GDM1 (cell line): ENCODE measurements at regions not wholly inside any gene's neighbourhood (a gene's known extent, or its start where the extent isn't known, plus 50 kb on each side); places are given as distances from the start of the nearest gene placed in this dataset.
"Not testable (repeated sequence)": the region's sequence is repeated elsewhere in the genome, so short reads cannot be mapped to it uniquely, and the experiment has no call there.

Experiments used
- DNase-seq: peaks from one replicate; lab custom pipeline; 2025; lab: John Stamatoyannopoulos, UW

DNA sequence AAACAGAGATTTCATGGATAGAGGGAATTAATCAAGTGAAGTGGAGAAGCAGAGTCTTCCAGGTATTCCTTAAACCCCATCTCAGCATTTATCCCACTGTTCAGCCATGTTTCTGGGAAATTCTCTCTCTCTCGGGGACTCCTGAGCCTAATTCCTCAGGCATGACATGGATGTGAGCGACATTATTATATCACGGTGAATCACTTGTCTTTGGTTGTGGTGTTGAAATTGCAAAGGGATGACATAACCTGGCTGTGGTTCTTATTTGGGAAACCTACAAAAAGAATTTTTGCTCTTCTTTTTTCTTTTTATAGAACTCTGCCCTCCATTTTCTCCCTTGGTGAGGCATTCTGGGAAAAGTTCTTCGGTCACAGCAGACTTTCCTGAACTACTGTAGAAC, 457.9 kb upstream of the PTGER4 start:
- DNase-seq = no peak

DNA sequence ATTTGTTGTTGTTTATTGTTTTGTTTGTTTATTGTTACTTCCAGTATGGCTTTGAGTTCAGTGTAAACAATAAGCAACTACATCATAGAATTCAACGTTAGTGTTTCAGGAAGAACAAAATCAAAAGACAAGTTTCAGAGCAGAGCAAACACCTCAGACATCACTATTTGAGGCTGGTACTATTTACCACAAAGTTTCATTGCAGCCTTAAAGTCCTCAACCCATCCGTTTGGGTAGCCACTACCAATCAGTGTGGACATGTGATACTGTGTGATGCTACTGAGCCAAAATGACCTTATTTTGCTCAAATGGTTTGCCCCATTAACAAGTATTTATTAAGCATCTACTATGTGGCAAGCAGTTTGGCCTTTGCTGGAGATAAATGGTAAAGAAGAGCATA, 458.5 kb upstream of the PTGER4 start:
- DNase-seq = no peak

DNA sequence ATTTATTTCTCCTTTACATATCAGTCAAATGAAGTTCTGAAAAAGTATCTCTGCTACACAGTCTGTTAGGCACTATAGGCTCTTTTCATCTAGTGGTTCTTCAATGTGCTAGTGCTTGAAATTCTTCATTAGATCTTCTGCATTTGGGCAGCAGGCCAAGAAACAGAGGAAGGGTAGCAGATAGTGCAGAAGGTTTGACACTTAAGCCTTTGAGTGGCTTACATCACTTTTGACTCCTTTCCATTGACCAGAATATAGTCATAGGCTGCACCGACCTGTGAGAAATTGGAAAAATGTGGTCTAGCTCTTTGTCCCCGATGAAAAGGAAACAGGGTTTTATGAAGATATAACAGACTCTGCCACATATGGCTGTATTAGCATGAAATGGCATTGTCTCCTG, 459.5 kb upstream of the PTGER4 start:
- DNase-seq = no peak

DNA sequence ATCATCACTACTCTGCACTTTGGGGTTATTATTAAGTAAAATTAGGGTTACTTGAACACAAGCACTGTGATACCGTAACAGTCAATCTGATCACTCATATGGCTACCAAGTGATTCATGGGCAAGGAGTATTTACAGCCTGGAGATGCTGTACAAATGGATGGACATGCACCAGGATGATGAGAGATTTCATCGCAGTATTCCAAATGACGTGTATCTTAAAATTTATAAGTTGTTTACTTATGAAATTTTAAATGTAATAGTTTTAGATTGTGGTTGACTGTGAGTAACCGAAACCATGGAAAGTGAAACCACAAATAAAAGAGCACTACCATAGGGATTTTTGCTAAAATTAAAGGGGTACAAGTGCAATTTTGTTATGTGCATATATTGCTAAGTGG, 462.2 kb upstream of the PTGER4 start:
- DNase-seq = no peak

DNA sequence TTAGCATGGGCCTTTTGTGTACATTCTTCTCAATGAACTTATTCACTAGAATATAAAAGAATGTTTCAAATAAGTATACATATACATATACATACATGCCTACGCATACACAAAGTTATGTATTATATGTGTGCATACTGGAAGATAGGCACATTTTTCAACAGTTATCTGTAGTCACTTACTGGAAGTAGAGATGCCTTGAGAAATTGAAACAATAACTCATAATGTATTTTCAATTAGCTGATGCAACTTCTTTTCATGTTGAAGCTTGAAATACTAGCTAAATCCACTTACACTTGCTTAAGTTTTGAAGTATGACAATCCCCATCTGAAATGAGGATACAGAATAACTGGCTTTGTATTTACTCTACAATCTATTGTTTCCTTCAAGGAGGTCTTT, 469.0 kb upstream of the PTGER4 start:
- DNase-seq = no peak

DNA sequence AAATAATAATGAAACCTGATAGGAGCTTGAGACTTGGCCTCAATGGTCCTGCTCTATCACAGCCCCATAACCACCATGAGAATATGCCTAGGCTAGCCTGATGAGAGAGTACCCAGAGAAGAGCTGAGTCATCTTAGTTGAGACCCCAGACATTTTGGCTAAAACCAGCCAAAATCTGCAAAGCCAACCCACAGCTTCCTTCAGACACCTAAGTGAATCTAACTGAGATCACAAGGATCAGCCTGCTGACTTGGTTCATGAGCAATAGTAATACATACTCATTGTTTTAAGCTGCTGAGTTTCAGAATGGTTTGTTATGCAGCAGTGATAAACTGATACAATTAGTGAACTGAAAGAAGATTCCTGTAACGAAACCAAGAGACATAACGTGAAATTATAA, 473.7 kb upstream of the PTGER4 start:
- DNase-seq = no peak

DNA sequence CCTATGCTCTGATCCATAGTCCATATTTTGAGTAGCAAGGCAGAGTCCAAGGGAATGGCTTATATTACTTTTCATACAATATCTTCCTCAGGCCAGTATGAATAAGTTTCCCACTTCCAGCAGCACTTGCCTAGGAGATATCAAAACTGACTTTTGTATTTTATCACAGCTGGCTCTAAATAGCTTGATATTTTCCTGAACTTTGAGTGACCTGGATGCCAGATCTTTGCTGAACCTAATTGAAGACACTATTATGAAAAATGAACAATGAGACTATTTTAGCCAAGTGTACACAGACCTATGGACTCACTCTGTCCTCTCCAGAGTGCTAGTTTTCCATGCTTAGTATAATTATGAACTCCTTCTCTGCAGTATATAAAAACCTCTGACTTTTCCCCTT, 475.6 kb upstream of the PTGER4 start:
- no peak for DNase-seq

DNA sequence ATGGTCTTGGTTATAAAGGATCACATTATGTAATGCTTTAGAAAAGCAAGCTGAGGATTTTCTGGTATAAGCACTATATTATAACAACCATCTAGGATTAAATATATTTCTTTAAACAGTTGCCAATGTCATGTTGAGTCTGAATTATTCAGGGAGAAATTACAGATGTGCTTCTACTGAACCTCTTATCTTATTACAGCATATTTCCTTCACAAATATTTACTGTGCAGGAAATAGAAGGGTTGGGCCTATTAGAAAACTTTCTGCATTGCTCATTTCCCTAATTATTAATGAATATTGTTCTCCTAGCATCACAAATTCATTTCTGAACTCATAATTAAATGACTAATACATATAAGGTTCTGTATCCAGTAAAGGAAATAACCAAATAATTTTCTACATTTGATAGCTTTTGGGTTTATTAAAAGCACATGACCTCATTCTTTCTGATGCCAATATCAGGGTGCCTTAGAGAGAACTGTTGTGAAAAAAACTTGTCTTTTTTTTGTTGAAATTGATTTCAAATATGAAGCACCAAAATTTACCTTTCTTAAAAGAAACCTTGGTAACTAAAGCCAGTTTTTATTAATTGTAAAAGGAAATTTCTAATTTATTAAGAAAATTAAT, 476.8 kb upstream of the PTGER4 start:
- no peak for DNase-seq

DNA sequence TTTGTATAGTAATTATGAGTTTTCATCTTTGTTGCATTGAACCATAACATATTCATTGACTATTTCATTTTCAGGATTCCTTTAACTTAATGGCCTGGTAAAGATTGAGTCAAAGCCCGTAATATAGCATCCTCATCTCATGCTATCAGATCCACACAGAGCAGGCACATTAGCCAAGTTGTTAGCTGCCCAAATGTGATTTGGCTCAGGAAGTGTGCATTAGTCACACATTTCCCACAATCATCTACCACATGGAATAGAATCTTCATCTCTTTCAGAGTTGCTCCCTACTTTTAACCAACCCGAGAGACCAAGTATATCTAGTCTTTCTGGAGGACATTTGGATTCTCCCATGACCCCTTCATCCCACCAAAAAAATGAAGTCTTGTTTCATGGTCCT, 481.0 kb upstream of the PTGER4 start:
- DNase-seq = no peak

DNA sequence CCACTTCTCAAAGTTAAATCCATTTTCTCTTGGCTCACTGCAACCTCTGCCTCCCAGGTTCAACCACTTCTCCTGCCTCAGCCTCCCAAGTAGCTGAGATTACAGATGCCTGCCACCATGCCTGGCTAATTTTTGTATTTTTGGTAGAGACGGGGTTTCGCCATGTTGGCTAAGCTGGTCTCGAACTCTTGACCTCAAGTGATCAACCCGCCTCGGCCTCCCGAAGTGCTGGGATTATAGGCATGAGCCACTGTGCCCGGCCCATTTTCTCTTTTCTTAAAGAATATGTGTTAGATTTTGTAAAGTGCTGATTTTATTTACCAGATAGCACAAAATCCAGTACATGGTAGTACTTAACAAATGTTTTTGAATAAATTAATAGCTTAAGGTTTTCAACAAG, 484.1 kb upstream of the PTGER4 start:
- not testable (repeated sequence) for DNase-seq

DNA sequence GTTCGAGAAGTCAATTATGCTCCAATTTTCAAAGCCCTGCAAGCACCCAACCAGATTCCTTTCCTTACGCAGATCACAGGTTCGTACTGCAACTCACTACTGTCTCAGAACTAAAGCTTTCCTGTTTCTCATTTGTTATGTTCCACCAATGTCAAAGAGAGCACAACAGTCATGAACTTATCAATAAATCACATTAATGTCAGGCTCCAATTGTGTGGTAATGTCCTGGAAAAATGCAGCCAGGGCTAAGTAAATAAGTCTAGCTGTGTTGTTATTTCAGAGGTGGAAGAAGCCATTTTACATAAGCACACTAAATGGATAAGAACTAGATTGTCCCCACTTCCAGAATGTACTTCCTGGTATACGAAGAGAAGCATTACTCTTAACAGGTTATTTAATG, 488.6 kb upstream of the PTGER4 start:
- DNase-seq = no peak

DNA sequence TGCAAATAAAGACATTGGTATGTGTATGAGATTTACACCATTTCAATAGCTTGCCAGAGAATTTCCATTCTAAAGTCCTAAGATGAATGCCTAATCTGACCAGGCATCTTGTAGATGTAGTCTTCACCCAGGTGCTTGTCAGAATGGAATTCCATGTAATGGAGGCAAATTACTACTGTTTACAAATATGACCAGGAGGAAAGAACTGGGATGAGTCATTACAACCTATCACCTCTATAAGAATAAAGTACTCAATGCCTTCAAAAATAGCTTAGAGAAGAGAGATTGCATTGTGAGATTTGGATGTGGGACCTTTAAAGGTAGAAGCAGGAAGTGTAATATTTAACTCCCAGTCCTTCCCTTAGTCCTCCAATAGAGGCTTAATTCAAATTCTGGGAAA, 507.0 kb upstream of the PTGER4 start:
- DNase-seq = no peak

DNA sequence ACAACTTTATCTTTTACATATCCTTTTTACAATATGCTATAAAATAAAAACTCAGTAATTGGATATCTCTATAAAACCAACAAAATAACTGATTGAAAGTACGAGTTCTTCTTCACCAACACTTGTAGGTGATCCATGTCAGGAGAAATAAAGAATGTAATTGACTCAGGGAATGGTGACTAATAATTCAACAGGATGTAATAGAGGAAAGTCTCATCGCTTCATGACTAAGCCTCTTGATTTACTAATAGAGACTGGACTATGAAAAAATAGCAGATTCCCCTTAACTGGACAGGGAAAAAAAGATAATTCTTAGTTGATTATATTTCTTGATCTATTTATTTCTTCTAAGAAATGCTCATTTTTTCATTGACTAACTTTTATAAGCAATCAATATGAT, 507.7 kb upstream of the PTGER4 start:
- DNase-seq = no peak

DNA sequence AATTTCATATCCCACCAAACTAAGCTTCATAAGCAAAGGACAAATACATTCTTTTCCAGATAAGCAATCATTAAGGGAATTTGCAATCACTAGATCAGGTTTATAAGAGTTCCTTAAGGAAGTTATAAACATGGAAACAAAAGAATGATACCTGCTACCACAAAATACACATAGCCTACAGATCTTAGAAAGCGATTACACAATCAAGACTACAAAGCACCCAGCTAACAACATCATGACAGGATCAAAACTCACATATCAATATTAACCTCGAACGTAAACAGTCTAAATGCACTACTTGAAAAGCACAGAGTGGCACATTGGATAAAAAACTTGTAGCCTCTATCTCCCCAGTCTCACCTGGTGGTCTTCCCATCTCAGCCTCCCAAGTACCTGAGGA, 512.4 kb upstream of the PTGER4 start:
- DNase-seq = no peak

DNA sequence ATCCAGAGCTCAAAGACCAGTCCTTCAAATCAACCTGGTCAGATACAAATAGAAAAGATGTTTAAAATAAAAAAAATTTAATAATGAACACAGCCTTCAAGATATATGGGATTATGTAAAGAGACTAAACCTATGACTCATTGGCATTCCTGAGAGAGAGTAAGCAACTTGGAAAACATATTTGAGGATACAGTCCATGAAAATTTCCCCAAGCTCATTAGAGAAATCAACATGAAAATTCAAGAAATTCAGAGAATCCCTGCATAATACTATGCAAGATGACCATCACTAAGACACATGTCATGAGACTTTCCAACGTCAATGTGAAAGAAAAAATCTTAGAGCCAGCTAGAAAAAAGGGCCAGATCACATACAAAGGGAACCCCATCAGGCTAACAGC, 512.9 kb upstream of the PTGER4 start:
- DNase-seq = no peak

DNA sequence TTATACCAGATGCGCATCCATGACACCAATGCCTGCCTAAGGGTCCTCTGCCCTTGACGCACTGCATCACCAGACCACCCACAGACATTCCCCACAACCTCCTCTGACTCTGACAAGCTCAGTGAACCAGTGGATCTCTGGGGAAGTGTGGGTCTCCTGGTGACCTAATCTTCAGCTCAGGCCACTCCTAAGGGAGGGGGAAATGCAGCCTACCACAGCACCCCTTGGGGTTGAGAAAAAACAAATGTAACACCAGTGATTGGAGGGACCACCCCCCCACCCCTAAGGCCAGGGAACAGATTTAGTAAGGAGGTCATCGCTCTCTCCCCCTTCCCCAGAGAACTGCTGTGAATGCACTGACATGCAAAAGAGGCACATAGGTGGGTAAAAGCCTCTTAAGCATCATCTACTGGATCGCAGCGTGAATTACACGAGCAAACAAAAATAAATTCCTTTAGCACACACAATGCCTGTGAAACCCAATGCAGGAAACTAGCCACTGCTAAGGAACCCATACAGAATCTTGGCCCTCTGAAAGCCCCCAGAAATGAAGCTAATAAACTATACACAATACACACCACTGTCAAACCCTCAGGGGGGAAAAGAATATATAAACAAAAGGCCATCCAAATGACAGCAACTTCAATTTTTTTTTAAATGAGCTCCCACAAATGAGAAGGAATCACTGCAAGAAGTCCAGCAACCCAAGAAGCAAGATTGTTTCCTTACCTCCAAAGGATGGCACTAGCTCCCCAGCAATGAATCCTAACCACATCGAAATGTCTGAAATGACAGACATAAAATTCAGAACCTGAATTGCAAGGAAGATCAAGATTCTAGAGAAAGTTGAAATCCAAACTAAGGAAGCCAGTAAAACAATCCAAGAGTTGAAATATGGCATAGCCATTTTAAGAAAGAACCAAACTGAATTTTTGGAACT, 513.7 kb upstream of the PTGER4 start:
- DNase-seq = no peak

DNA sequence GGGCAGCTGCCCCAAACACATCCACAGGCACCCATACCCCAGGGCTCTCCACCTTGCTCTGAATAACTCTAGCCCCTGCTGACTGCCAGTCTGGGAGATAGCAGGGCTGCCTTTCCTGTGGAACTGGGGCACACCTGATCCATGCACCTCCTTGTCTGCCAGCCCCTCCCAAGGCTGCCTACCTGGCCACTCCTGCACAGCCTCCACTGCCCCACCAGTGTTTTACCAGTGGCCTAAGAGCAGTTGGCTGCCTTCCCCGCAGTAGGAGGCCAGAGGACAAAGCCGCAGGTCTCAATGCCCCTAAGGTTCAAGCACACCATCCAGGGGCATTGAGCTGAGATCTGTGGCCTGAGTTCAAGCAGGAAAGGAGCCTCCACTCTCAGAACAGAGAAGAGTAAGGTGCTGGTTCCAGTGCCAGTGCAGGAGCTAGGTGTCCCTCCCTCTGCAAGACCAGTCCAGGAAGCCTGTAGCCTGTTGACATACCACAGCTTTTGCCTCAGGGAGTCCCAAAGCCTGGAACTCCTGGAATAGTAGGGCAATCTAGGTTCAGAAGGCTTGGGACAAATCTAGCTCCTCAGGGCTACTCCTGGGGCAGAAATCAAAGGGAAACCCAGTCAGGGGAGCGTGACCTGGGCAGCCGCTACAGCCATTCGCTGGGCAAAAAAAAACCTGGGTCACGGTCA, 514.5 kb upstream of the PTGER4 start:
- DNase-seq = no peak

DNA sequence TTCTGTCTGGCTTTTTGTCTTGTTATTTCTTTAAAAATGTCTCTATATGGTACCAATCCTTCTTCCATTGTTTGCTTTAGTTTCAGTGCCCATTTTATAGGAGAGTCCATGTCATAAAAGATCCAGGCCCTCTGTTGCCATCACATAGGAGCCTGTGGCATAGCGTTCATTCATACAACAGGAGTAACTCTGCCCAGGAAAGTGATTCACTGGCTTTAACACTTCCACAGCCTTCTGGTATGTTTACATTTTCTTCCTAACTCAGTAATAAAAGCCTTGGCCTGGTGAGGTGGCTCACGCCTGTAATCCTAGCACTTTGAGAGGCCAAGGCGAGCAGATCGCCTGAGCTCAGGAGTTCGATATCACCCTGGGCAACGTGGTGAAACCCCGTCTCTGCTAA, 519.3 kb upstream of the PTGER4 start:
- DNase-seq = no peak

DNA sequence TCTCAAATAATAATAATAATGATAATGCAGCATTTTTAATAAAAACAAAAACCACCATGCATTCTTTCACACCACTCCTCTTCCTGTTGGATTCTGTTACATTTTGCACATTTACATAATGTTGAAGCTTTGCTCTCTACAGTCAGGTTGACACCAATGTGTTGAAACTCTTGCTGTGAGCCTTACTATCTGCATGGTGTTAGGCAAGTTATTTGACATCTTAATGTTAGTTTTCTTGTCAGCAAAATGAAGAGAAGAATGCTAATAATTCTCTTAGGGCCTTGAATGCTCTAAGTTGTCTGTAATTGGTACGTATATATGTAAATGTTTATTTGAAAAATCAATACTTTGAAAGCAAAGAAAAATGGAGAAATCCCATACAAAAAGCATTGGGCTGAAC, 525.5 kb upstream of the PTGER4 start:
- DNase-seq = no peak

DNA sequence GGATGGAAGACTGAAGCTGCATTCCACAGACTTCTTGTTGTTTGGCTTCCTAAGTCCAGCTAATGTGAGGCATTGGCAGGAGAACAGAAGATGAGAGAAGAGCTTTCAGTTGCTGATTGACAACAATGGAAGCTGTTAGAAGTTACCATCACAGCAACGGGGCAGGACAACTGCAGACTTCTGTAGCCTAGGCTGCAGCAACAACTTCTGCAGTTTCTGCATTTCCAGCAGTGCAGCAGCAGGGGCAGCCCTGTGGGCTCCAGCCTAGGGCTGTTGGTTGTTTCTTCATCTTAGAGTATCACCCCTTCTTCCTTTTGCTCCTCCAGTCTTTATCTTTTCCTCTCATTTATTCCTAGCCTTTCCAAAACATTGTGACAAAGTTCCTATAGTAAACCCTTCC, 528.8 kb upstream of the PTGER4 start:
- no peak for DNase-seq

DNA sequence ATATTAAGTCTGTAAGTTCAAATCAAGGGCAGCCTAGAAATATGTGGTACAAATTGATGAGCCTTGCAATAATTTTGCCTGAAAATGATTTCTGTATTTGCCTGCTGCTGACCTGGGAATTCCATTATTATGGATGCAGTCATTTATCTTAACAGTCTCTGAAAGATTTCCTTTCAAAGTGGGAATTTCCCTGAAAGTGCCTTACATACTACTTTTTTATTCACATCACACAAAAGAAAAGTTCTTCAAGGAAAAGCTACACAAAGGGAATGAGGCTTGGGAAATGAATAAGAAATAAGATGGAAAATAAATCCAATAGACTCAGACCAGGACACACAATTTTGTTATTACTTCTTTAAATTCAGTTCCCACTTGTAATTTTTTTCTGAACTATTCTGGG, 537.8 kb upstream of the PTGER4 start:
- no peak for DNase-seq

DNA sequence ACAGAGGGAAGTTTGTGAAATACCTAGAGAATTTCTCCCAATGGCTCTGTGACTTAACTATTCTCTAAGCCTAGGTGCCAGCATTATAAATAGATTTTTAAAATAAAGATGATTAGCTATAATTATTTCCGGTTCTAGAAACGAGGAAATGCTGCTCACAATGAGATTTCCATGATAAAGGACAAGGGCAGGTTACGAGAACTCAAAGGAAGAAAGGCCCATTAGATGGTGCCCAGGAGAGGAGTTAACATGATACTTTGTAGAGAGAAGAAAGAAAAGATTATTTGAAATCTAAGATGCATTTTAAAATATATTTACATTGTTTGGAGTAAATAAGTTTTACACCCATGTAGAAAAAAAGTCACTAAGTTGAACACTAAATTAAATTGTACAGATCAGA, 538.3 kb upstream of the PTGER4 start:
- DNase-seq = no peak

DNA sequence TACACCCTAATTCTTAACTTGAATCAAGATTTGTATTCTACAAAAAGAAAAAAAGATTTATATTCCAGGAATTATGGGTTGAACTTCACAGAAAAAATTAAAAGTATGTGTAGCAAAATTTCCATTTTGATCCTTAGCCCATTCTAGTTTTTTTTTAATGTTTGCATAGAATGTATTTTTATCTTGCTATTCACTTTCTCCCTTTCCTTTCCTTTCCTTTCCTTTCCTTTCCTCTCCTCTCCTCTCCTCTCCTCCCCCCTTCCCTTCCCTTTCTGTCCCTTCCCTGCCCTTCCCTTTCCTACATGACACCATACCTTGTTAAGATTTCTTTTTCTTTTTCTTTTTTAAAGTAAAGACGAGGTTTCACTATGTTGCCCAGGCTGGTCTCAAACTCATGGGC, 542.5 kb upstream of the PTGER4 start:
- DNase-seq = no peak
